Vagina (tissue), 2 donors: ENCODE measurements at regions not wholly inside any gene's neighbourhood (a gene's known extent, or its start where the extent isn't known, plus 50 kb on each side); places are given as distances from the start of the nearest gene placed in this dataset.

Experiments
- DNase-seq, 2 donors: peaks; one replicate each; pipeline ENCODE4 v3.0.0-alpha.2; 2017; ENCODE audit errors: extremely low spot score in 2 of 2
- H3K27ac ChIP-seq: fragments of 200-600 bp; sonication (generic); one replicate; pipeline ENCODE4 v1.5.1; 2019
- H3K27me3 ChIP-seq: fragments of 200-600 bp; sonication (generic); one replicate; pipeline ENCODE4 v1.5.1; 2019
- H3K36me3 ChIP-seq, 2 donors: fragments of 200-600 bp; sonication (generic); one replicate each; pipeline ENCODE4 v1.5.1; 2017 to 2019
- H3K4me1 ChIP-seq: fragments of 200-600 bp; sonication (generic); one replicate; pipeline ENCODE4 v1.5.1; 2019
- H3K4me3 ChIP-seq, 2 donors: fragments of 200-600 bp; sonication (generic); 1 replicate in 1 of 2; 2 replicates in 1 of 2; pipeline ENCODE4 v1.5.1; 2016 to 2019
- H3K9me3 ChIP-seq: fragments of 200-600 bp; sonication (generic); one replicate; pipeline ENCODE4 v1.5.1; 2019
- POLR2A ChIP-seq, 2 donors: fragments of 450-650 bp; IDR thresholded peaks; one replicate each; pipeline ENCODE4 v1.6.1; 2017; ENCODE audit warnings: antibody characterized with exemption in 2 of 2, mild to moderate bottlenecking in 2 of 2, moderate library complexity in 2 of 2
- POLR2AphosphoS5 ChIP-seq, 2 donors: sonication (generic); formaldehyde crosslinking; IDR thresholded peaks; one replicate each; pipeline ENCODE4 v1.9.0; 2017; ENCODE audit warnings: antibody characterized with exemption in 2 of 2, mild to moderate bottlenecking in 2 of 2, low read depth in 1 of 2; ENCODE audit not compliant: insufficient read depth in 1 of 2
- intact Hi-C: fragments of 100-400 bp; cut with DNase I; formaldehyde crosslinking; loops from one replicate; pipeline ENCODE4 v1.15.1; 2023
- TF ChIP-seq, protein P1 (sequence below), 3 experiments: fragments of 450-650 bp in 2 of 3; fragments of 200-600 bp in 1 of 3; sonication (generic) in 1 of 3; IDR thresholded peaks; one replicate each; pipeline ENCODE4 v1.5.1; 2017 to 2019; ENCODE audit warnings: antibody characterized with exemption in 3 of 3, mild to moderate bottlenecking in 2 of 3, moderate library complexity in 2 of 3

- no peak for DNase-seq
- Histone ChIP-seq H3K9me3 (no peaks in the 10 kb centered on the region), H3K36me3 (no peaks in the 10 kb centered on the region), H3K4me1 (peaks cover 21% of the 10 kb centered on the region), H3K27ac (no peak overlapping the region), H3K4me3 (no peak overlapping the region), H3K27me3 (no peaks in the 10 kb centered on the region)
- TF ChIP-seq, protein P1, sequence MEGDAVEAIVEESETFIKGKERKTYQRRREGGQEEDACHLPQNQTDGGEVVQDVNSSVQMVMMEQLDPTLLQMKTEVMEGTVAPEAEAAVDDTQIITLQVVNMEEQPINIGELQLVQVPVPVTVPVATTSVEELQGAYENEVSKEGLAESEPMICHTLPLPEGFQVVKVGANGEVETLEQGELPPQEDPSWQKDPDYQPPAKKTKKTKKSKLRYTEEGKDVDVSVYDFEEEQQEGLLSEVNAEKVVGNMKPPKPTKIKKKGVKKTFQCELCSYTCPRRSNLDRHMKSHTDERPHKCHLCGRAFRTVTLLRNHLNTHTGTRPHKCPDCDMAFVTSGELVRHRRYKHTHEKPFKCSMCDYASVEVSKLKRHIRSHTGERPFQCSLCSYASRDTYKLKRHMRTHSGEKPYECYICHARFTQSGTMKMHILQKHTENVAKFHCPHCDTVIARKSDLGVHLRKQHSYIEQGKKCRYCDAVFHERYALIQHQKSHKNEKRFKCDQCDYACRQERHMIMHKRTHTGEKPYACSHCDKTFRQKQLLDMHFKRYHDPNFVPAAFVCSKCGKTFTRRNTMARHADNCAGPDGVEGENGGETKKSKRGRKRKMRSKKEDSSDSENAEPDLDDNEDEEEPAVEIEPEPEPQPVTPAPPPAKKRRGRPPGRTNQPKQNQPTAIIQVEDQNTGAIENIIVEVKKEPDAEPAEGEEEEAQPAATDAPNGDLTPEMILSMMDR (IDR thresholded peaks at IDR 0.05), result no peak
- TF ChIP-seq POLR2AphosphoS5 (IDR thresholded peaks at IDR 0.05; ENCODE audit: insufficient read depth in 1 of 2, low read depth in 1 of 2), result no peak
- TF ChIP-seq POLR2A (IDR thresholded peaks at IDR 0.05), result no peak
- intact Hi-C loops, result no loop called here
These were observed 72.5 kb upstream of the CYP1B1 start for GRCh38 chr2:38148501-38148900.

- DNase-seq, result no peak
- peak overlapping the region; percentile 88 for H3K27ac ChIP-seq
- no peaks in the 10 kb centered on the region for H3K27me3 ChIP-seq
These were observed 71.6 kb upstream of the CYP1B1 start for GRCh38 chr2:38147333-38148121.

DNA sequence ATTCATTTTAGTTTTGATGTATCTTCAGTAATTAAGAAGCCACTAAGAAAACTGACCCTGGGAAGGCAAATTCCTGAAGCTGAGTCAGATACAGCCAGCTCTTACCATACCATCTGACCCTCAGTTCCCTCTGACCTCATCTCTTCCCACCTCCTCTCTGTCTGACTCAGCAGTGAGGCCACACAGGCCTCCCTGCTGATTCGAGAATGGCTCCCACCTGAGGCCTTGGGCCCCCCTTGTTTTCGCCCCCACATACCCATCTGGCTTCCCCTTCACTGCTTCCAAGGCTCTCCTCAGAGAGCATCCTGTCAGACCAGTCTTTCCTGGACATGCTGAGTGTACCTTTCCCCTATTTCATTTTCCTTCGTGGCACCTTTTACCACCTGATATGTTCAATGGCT, 71.0 kb upstream of the CYP1B1 start:
- no peaks in the 10 kb centered on the region for H3K27me3 ChIP-seq
- TF ChIP-seq POLR2AphosphoS5 (IDR thresholded peaks at IDR 0.05; ENCODE audit: insufficient read depth in 1 of 2, low read depth in 1 of 2) (peak in 1 of 2 donors; percentile 19), POLR2A (IDR thresholded peaks at IDR 0.05) (no peak)
- TF ChIP-seq, protein P1 (IDR thresholded peaks at IDR 0.05), result no peak
- intact Hi-C loops, result no loop called here
- DNase-seq, result no peak
- no peaks in the 10 kb centered on the region for H3K9me3 ChIP-seq
- no peaks in the 10 kb centered on the region for H3K36me3 ChIP-seq
- peak overlapping the region; percentile 88 for H3K27ac ChIP-seq
- H3K4me1 ChIP-seq, result peaks cover 21% of the 10 kb centered on the region
- H3K4me3 ChIP-seq, result no peak overlapping the region

More at GRCh38 chr2:38147333-38148121, 71.6 kb upstream of the CYP1B1 start:
- TF ChIP-seq POLR2A (IDR thresholded peaks at IDR 0.05) (no peak), POLR2AphosphoS5 (IDR thresholded peaks at IDR 0.05; ENCODE audit: insufficient read depth in 1 of 2, low read depth in 1 of 2) (no peak)
- TF ChIP-seq, protein P1 (IDR thresholded peaks at IDR 0.05), result no peak
- intact Hi-C loops, result no loop called here
- no peak overlapping the region for H3K4me3 ChIP-seq
- H3K4me1 ChIP-seq, result peaks cover 21% of the 10 kb centered on the region
- no peaks in the 10 kb centered on the region for H3K36me3 ChIP-seq
- no peaks in the 10 kb centered on the region for H3K9me3 ChIP-seq

- Histone ChIP-seq H3K4me3 (no peak overlapping the region), H3K27ac (peak overlapping the region; percentile 88), H3K36me3 (no peaks in the 10 kb centered on the region), H3K27me3 (no peaks in the 10 kb centered on the region), H3K4me1 (peaks cover 21% of the 10 kb centered on the region), H3K9me3 (no peaks in the 10 kb centered on the region)
- intact Hi-C loops, result no loop called here
- DNase-seq, result no peak
- TF ChIP-seq POLR2AphosphoS5 (IDR thresholded peaks at IDR 0.05; ENCODE audit: insufficient read depth in 1 of 2, low read depth in 1 of 2) (peak in 1 of 2 donors; percentile 36), POLR2A (IDR thresholded peaks at IDR 0.05) (no peak)
- TF ChIP-seq, protein P1 (IDR thresholded peaks at IDR 0.05), result no peak
These were observed 70.4 kb upstream of the CYP1B1 start for GRCh38 chr2:38146275-38146906.

GRCh38 chr2:38145236-38145635, 69.3 kb upstream of the CYP1B1 start:
- DNase-seq, result no peak
- no peak overlapping the region for H3K27ac ChIP-seq
- no peak overlapping the region for H3K4me3 ChIP-seq
- intact Hi-C loops, result no loop called here
- H3K4me1 ChIP-seq, result peaks cover 21% of the 10 kb centered on the region
- no peaks in the 10 kb centered on the region for H3K27me3 ChIP-seq
- no peaks in the 10 kb centered on the region for H3K9me3 ChIP-seq
- TF ChIP-seq POLR2AphosphoS5 (IDR thresholded peaks at IDR 0.05; ENCODE audit: insufficient read depth in 1 of 2, low read depth in 1 of 2) (no peak), POLR2A (IDR thresholded peaks at IDR 0.05) (no peak)
- TF ChIP-seq, protein P1 (IDR thresholded peaks at IDR 0.05), result no peak
- H3K36me3 ChIP-seq, result no peaks in the 10 kb centered on the region
